HG03460 (cell line): ENCODE measurements at regions not wholly inside any gene's neighbourhood (a gene's known extent, or its start where the extent isn't known, plus 50 kb on each side); places are given as distances from the start of the nearest gene placed in this dataset.

Experiments
- ATAC-seq: cut with Tn5 transposase; IDR thresholded peaks from one replicate; pipeline ENCODE4 v1.9.1; 2021; ENCODE audit not compliant: unreplicated experiment

DNA sequence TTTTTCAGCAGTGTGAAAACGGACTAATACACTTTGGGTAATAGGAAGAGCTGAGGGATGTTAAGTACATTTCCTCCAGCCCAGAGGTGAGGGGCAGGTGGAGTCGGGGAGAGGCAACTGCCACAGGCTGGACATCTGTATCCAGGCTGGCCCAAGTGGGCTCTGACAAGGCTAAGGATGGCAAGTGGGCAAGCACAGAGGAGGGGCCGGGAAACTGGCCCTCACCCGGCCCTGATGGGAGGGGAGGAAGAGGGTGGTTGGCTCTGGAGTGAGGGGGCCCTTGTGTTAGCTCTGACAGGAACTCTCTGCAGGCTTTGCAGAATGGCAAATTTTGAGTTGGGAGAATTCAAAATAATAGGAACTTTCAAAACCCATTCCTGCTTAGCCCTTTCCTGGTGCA is 251.0 kb upstream of the TNRC6C start:
- no peak for ATAC-seq

DNA sequence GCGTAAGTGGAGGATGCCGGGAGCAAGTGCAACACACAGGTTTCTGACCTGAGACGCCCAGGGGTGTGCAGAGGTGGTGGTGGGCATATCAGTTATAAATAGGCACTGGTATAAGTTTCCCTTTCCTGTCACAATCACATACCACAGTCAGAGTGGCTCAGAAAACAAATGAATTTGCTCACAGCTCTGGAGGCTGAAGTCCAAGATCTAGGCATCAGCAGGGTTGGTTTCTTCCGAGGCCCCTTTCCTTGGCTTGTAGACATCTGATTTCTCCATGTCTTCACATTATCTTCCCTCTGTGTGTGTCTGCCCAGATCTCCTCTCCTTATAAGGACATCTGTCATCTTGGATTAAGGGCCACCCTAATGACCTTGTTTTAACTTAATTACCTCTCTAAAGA is 250.5 kb upstream of the TNRC6C start:
- ATAC-seq: no peak

DNA sequence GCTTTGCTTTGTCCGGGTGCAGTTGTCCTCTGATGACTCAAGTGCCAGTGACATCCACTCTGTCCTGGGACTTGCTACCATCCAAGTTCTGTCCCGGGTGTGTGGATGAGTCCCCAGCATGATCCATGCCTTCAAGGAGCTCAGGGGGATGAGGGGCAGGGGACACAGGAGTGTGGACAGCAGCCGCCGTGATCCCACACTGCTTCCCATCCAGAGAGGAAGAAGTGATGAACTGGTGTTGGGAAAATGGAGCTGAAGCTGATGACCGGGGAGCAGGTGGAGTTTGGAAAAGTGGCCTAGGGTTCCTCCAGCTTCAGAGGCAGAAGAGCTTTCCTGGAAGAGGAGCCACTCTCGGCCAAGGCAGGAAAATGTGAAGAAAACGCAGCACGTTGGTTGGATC is 249.6 kb upstream of the TNRC6C start:
- no peak for ATAC-seq

- ATAC-seq: no peak
These were observed 248.9 kb upstream of the TNRC6C start for GRCh38 chr17:77709594-77709993.

- ATAC-seq: no peak
These were observed 245.9 kb upstream of the TNRC6C start for GRCh38 chr17:77712578-77712977.

- no peak for ATAC-seq
These were observed 242.1 kb upstream of the TNRC6C start for GRCh38 chr17:77716289-77716926.

- no peak for ATAC-seq
These were observed 240.4 kb upstream of the TNRC6C start for GRCh38 chr17:77717941-77718668.

GRCh38 chr17:77718669-77718961 is 239.9 kb upstream of the TNRC6C start:
- no peak for ATAC-seq

DNA sequence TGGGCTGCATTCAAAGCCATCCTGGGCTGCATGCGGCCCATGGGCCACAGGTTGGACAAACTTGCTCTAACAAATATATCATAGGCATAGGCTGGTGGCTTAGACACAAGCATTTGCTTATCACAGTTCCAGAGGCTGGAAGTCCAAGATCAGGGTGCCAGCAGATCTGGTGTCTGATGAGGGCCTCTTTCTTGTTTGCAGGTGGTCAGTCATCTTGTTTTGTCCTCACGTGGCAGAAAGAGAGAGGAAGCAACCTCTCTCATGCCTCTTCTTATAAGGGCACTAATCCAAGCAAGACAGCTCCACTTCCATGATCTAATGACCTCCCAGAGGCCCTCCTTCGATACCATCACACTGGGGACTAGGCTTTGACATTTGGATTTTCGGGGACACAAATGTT is 238.7 kb upstream of the TNRC6C start:
- ATAC-seq: no peak

- no peak for ATAC-seq
These were observed 237.3 kb upstream of the TNRC6C start for GRCh38 chr17:77720946-77721845.

DNA sequence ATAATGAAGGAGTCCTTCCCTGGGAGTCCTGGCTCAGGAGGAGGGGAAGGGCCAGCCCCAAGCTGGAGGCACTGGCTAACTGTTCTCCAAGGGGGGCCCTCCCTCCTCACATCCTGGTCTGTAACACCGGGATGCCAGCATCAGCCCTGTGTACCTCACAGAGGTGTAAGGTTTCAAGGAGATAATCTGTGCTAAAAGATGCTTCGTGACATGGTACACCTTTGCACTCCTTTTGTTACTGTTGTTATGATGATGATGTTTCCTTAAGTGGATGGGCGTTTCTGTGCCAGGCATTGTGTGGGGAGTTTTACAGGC is 236.7 kb upstream of the TNRC6C start:
- no peak for ATAC-seq

DNA sequence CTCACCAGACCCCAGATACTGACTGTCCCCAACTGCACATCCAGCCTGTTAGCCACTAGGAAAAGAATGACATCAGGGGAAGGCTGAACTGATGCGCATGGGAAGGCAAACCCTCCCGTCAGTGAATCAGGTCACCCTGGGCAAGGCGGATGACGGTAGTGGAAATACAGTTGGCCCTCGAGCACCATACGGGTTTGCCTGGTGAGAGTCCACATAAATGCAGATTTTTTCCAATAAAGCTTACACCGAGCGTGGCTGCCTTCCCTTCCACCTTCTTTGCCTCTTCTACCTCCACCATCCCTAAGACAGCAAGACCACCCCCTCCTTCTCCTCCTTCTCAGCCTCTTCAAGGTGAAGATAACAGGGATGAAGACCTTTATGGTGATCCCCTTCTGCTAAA is 236.1 kb upstream of the TNRC6C start:
- no peak for ATAC-seq

DNA sequence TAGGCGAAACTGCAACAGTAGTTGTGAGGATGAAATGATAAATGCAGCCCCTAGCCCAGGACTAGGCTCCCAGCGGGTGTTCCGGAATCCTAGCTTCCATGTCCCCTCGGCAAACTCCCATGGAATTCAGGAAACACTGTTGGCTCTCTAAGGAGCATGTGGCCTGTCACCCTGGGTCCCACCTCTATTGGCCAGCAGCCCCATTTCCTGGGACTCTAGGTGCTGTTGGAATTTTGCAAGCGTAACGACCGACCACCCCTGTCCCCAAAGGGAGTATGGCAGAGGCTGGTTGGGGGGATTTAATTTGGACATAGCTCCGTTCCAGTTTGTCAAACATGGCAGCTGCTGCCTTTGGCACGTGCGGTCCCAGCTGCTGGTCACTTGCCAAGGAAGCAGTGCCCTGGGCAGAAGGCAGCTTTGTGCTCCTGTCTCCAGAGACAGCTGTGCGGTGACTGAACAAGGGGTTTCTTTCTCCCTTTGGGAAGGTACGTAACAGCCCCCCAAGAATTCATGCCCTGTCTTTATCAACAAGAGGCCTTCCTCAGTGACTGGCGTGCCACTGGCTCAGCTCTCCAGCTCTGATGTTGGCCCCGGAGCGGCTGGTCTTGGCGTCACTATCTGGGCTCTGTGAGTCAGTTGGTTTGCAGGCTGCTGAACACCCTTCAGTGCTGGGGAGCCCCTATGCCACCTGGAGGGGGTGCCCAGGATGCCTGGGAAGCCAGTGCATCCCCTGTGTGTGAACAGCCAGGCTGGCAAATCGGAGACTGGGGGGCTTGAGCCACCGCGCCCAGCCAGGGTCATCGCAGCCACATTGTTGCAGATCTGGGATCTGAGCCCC is 235.2 kb upstream of the TNRC6C start:
- no peak for ATAC-seq

DNA sequence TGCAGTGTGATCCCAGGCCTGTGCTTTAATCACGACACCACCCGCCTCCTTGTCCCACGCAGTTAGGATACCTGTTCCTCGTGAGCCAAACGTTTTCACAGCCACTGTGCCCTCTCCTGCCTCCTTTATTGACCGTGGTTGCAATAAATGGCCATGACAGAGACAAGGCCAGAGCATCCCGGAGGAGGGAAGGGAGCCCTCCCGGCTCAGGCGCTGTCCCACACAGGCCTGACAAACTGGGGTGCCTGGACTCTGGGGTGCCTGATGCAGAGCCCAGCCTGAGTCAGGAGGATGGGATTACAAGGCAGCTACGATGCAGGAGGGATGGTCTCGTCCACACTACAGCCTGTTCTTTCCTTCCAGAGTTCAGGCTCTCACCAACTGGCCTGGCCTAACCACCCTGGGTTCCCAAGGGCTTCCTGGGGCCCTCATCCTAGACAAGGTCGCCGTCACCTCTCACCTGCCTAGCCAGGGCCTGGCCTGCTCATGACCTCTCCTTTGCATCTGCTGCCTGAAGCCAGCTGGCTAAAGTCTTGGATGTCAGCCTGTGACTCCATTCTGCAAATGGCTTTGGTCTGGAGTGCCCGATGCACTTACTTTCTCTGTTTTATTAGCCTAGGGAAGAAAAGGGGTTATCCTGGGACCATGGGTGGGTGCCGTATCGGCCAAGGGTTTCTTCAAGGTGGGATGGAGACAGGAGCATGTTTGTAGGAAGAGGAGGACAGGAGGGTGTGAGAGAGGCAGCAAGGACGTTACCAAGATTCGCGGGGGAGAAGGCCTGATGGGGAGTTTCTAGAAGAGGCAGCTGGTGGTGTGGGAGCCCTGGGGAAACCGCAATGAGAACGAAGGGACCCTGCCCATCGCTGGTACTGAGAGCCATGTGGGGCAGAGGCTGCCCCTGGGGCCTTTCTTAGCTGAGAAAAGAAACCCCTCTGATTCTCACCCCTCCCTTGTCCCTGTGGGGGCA is 234.3 kb upstream of the TNRC6C start:
- peak; percentile 34 for ATAC-seq

GRCh38 chr17:77724876-77725615 is 233.5 kb upstream of the TNRC6C start:
- peak; percentile 57 for ATAC-seq

DNA sequence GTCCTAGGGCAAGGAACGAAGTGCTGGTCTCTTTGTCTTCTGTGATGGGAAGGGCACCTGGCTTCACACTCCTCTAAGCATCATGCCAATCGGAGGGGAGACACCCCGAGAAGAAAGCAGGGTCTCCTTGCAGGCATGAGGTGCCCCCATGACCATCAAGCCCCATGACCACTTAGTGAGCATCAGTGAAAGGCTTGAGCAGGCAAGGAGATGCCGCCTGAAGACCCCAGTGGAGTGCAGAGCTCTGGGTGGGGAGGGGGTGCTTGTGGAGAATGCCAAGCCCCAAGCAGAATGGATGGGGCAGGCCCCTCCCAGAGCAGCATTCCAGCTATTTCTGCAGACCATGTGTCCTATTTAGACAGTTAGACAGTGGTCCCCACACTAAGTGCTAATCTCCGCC is 232.7 kb upstream of the TNRC6C start:
- ATAC-seq: no peak

DNA sequence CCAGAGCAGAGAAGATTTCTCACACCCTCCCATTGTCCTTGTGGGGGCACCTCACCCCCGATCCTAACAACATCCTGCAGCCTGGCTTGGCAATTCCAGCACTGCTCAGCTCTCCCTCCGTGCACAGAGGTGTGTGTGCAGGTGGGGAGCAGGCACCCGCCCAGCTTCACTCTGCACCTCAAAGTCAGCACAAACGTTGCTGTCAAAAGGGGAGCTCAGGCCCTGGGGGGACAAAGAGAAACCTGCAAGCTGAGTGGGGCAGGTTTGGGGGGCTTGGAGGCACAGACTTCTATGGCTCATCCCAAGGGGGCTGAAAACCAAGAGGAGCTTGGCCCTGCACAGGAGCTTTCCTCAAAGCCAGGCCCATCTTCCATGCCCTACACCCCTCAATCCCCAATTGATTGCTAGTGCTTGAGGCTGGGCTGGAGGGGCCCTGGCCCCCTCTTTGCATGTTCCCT is 231.9 kb upstream of the TNRC6C start:
- ATAC-seq: no peak

DNA sequence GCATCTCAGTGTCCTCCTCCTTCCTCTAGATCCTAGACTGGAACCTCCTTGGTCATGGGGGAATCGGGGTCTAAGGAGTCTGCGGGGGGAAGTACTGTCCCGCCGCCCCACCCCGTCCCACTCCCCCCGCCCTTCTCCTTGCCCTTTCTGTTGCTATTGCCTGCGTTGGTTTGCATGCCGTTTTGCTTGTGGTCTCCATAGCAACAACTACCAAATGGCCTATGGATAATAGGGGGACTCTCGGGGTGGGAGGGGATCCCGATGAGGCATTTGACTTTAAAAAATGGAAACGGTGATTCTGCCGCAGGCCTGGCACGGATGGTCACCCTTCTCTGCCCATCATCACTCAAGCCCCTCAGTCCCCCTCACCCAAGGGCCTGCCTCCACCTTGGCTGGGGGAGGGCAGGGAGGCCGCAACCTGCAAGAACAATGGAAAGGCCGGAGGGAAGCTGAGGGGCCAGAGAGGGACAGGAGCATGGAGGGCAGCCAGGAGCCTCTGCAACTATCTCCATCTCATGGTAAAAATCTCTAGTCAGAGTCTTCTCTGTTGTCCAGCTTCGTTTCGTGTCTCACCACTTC is 231.4 kb upstream of the TNRC6C start:
- ATAC-seq: no peak

DNA sequence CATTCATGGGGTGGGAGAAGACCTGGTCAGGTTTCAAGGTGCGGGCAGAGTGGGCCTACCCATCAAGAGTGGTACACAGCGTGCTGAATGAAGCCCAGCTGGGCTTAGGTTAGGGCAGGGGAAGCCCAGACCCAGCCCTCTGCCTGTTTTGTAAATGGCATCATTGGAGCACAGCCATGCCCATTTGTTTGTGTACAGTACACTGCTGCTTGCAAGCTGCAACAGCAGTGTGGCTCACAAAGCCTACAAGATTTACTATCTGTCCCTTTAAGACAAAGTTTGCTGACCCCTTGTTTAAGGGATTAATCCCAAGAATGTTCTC is 230.1 kb upstream of the TNRC6C start:
- ATAC-seq: no peak
